Lung (tissue), 11 donors: ENCODE measurements at regions not wholly inside any gene's neighbourhood (a gene's known extent, or its start where the extent isn't known, plus 50 kb on each side); places are given as distances from the start of the nearest gene placed in this dataset.
"Not testable (repeated sequence)": the region's sequence is repeated elsewhere in the genome, so short reads cannot be mapped to it uniquely, and the experiment has no call there.

Experiments
- ATAC-seq: fragments of 200-7000 bp; cut with Tn5 transposase; one replicate; pipeline ENCODE4 v1.9.1; 2020; ENCODE audit warnings: moderate number of reproducible peaks; ENCODE audit not compliant: insufficient read depth, low FRiP score
- DNase-seq, 3 donors: peaks; one replicate each; pipeline ENCODE4 v3.0.0-alpha.2; 2013 to 2017
- H3K27ac ChIP-seq, 2 donors: one replicate each; pipeline ENCODE4 v1.5.1; 2013; ENCODE audit warnings: mild to moderate bottlenecking in 2 of 2, moderate library complexity in 2 of 2, control low read depth in 1 of 2, inconsistent platforms in 1 of 2, low read depth in 1 of 2, low read length in 1 of 2
- H3K27me3 ChIP-seq, 3 donors: one replicate each; pipeline ENCODE4 v1.5.1; 2013; ENCODE audit warnings: low read length in 2 of 3; ENCODE audit not compliant: control insufficient read depth in 3 of 3, insufficient read depth in 3 of 3
- H3K36me3 ChIP-seq, 4 donors: one replicate each; pipeline ENCODE4 v1.5.1; 2013; ENCODE audit warnings: low read length in 4 of 4, mild to moderate bottlenecking in 1 of 4, moderate library complexity in 1 of 4; ENCODE audit not compliant: control insufficient read depth in 4 of 4, insufficient read depth in 4 of 4
- H3K4me1 ChIP-seq, 5 donors: one replicate each; pipeline ENCODE4 v1.5.1; 2013; ENCODE audit warnings: low read length in 5 of 5, mild to moderate bottlenecking in 2 of 5, moderate library complexity in 1 of 5; ENCODE audit not compliant: control insufficient read depth in 5 of 5, insufficient read depth in 5 of 5
- H3K4me3 ChIP-seq: one replicate; pipeline ENCODE4 v1.5.1; 2013; ENCODE audit warnings: mild to moderate bottlenecking, control low read depth, moderate library complexity
- H3K9ac ChIP-seq, 2 donors: one replicate each; pipeline ENCODE4 v1.5.1; 2013; ENCODE audit warnings: low read length in 2 of 2, control low read depth in 1 of 2; ENCODE audit not compliant: insufficient read depth in 1 of 2
- H3K9me3 ChIP-seq, 4 donors: one replicate each; pipeline ENCODE4 v1.5.1; 2013; ENCODE audit warnings: low read length in 3 of 4, mild to moderate bottlenecking in 1 of 4, moderate library complexity in 1 of 4; ENCODE audit not compliant: control insufficient read depth in 4 of 4, insufficient read depth in 3 of 4
- WGBS, 2 donors: extraction: QIAGEN DNeasy Blood & Tissue Kit; methylation state at CpG; one replicate each; pipeline ENCODE4 v1.1.7; 2013; 5-methylcytosine and 5-hydroxymethylcytosine counted together
- TF ChIP-seq, protein P1 (sequence below): IDR thresholded peaks from 2 replicates; pipeline ENCODE4 v1.5.1; 2012; ENCODE audit warnings: mild to moderate bottlenecking; ENCODE audit errors: control extremely low read depth, extremely low read depth
- donor health status: control.
- donor health status: control.
- donor health status: Bipolar disorder and iron deficiency.
- donor health status: healthy.
- donor health status: DM: yes; HTN: yes; CAD: no.

DNA sequence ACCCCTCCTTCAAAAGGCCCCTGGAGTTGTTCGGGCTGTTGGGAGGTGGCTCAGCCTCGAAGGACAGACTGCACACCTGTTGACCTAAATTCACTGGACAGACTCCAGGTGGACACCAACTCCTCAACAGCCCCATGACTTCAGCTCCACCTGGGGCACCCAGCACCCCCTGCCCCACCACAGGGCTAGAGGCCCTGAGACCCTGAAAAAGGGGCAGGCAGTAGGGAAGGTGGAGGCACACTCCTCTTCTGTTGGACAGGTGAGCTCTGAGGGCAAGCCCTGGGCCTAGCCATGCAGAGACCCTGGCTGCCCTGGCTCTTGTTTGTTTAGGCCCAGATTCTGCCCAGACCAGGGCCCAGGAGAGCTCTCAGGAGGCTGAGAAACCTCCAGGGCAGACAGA lies 409.7 kb upstream of the CAMK1G start:
- not testable (repeated sequence) for H3K4me3 ChIP-seq, H3K27me3 ChIP-seq, DNase-seq, H3K4me1 ChIP-seq, H3K27ac ChIP-seq, H3K36me3 ChIP-seq, H3K9me3 ChIP-seq, H3K9ac ChIP-seq, ATAC-seq
- WGBS, 2 donors, result 79 to 91% methylated on average over 2 of the region's 2 CpGs

DNA sequence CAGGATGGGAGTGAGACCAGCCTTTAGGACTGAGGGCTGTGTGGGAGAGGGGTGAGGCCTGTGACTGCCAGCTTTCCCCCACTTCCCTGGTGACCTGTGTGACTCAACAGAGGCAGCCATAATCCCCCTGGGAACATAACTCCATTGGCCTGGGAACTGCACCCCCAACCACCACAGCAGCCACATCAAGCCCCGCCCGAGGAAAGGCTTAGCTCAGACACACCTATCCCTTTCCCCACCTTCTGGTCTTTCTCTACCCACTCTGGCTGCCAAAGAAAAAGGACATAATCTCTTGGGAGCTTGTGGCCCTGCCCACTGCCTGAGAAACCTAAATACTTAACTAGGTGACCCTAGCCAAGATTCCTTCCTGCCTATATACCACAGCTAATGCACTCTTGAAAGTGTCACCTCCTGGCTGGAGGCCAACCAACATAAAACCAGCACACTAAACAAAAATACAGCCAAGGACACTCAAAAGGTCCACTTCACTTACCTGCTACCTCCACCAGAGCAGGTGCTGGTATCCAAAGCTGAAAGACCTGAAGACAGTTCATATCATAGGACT lies 406.6 kb upstream of the CAMK1G start:
- DNase-seq (no peak), ATAC-seq (no peak)
- H3K9ac ChIP-seq, result no peak overlapping the region
- H3K36me3 ChIP-seq, result no peaks in the 10 kb centered on the region
- TF ChIP-seq, protein P1, sequence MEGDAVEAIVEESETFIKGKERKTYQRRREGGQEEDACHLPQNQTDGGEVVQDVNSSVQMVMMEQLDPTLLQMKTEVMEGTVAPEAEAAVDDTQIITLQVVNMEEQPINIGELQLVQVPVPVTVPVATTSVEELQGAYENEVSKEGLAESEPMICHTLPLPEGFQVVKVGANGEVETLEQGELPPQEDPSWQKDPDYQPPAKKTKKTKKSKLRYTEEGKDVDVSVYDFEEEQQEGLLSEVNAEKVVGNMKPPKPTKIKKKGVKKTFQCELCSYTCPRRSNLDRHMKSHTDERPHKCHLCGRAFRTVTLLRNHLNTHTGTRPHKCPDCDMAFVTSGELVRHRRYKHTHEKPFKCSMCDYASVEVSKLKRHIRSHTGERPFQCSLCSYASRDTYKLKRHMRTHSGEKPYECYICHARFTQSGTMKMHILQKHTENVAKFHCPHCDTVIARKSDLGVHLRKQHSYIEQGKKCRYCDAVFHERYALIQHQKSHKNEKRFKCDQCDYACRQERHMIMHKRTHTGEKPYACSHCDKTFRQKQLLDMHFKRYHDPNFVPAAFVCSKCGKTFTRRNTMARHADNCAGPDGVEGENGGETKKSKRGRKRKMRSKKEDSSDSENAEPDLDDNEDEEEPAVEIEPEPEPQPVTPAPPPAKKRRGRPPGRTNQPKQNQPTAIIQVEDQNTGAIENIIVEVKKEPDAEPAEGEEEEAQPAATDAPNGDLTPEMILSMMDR, result no peak
- WGBS, 2 donors, result 85 to 94% methylated on average over 2 of the region's 2 CpGs
- peaks cover 0 to 6% (median 2%) of the 10 kb centered on the region in 4 donors for H3K9me3 ChIP-seq
- H3K27ac ChIP-seq, result no peak overlapping the region
- no peak overlapping the region for H3K4me3 ChIP-seq
- no peaks in the 10 kb centered on the region for H3K27me3 ChIP-seq
- no peaks in the 10 kb centered on the region for H3K4me1 ChIP-seq

DNA sequence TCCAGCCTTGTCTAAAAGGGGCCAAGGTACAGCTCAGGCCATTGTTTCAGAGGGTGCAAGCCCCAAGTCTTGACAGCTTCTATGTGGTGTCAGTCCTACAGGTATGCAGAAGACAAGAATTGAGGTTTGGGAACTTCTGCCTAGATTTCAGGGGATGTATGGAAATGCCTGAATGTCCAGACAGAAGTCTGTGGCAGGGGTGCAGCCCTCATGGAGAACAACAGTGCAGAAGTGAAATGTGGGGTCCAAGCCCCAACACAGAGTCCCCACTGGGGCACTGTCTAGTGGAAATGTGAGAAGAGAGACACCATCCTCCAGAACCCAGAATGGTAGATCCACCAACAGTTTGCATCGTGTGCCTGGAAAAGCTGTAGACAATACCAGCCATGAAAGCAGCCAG lies 400.3 kb upstream of the CAMK1G start:
- no peak overlapping the region for H3K4me3 ChIP-seq
- no peaks in the 10 kb centered on the region for H3K27me3 ChIP-seq
- no peaks in the 10 kb centered on the region for H3K36me3 ChIP-seq
- no peak overlapping the region for H3K9ac ChIP-seq
- 84 to 87% methylated on average over 1 of the region's 1 CpG for WGBS, 2 donors
- DNase-seq (no peak), ATAC-seq (no peak)
- H3K9me3 ChIP-seq, result peaks cover 0 to 15% (median 5%) of the 10 kb centered on the region in 4 donors
- TF ChIP-seq, protein P1, result no peak
- peaks cover 0 to 1% (median 0%) of the 10 kb centered on the region in 5 donors for H3K4me1 ChIP-seq
- no peak overlapping the region for H3K27ac ChIP-seq

DNA sequence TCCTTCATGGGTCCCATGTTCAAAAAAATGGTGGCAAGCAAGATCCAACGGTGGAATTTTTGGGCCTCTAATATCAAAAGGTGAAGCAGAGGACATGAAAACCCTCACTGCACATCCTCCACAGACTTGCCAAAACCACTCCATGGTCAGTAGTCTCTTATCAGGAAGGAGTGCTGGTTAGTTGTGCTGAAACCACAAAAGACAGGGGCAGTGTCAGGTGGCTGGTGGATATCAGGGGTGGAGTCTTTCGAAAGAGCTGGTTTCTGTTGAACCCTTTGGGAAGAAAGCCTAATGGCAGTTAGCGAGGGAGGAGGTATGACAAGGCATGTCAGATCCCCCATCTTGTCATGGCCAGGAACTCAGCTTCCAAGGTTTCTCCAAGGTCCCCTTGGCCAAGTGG lies 395.9 kb upstream of the CAMK1G start:
- Histone ChIP-seq H3K27ac (no peak overlapping the region), H3K27me3 (no peaks in the 10 kb centered on the region), H3K9ac (no peak overlapping the region), H3K4me3 (no peak overlapping the region), H3K4me1 (peaks cover 0 to 1% (median 0%) of the 10 kb centered on the region in 5 donors), H3K36me3 (no peaks in the 10 kb centered on the region), H3K9me3 (peaks cover 0 to 8% (median 5%) of the 10 kb centered on the region in 4 donors)
- 93% methylated on average over 3 of the region's 3 CpGs for WGBS, 2 donors
- TF ChIP-seq, protein P1, result no peak
- ATAC-seq, result no peak
- DNase-seq, result no peak
